Activated naive CD8-positive, alpha-beta T cell treated with anti-CD3 and anti-CD28 coated beads, Interleukin-2, amount 10 ng/mL, durations not matched to agents 7 days and 5 days (primary cell): ENCODE measurements at regions not wholly inside any gene's neighbourhood (a gene's known extent, or its start where the extent isn't known, plus 50 kb on each side); places are given as distances from the start of the nearest gene placed in this dataset.

Experiments
- ATAC-seq: fragments of 150-1000 bp; cut with Tn5 transposase; one replicate; pipeline ENCODE4 v1.10.0; 2021; ENCODE audit warnings: low read depth, moderate library complexity
- POLR2A ChIA-PET: fragments of 350-600 bp; sonication (Branson Sonifier 250); formaldehyde crosslinking; loops from one replicate; lab custom pipeline; 2021; ENCODE audit warnings: antibody characterized with exemption; lab: Charles Lee
- DNase-seq: peaks from one replicate; pipeline ENCODE4 v3.0.0; 2021
- H3K27ac Mint-ChIP-seq: one replicate; pipeline ENCODE4 v1.8.0; 2022; ENCODE audit warnings: mild to moderate bottlenecking, mixed read lengths
- H3K27me3 Mint-ChIP-seq: one replicate; pipeline ENCODE4 v1.8.0; 2022; ENCODE audit warnings: mild to moderate bottlenecking, moderate library complexity, mixed read lengths
- H3K36me3 Mint-ChIP-seq: one replicate; pipeline ENCODE4 v1.8.0; 2021; ENCODE audit warnings: mild to moderate bottlenecking, mixed read lengths
- H3K4me1 Mint-ChIP-seq: one replicate; pipeline ENCODE4 v1.8.0; 2021; ENCODE audit warnings: mixed read lengths
- H3K4me3 Mint-ChIP-seq: one replicate; pipeline ENCODE4 v1.8.0; 2022; ENCODE audit warnings: mild to moderate bottlenecking, moderate library complexity, mixed read lengths
- H3K9me3 Mint-ChIP-seq: one replicate; pipeline ENCODE4 v1.8.0; 2021; ENCODE audit warnings: mixed read lengths

DNA sequence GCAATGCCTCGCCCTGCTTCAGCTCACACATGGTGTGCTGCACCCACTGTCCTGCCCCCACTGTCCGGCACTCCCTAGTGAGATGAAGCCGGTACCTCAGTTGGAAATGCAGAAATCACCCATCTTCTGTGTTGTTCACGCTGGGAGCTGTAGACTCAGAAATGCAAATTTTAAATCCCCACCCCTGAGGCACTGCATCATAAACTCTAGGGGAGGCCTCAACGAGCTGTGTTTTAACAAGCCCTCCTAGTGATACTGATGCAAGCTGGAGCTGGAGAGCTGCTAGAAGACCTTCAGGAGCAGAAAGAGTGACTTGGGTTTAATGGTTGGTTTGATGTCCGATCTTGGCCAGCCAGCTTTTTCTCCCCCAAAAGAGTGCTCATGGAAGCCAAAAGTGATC, 146.0 kb upstream of the MAST4 start:
- H3K9me3 Mint-ChIP-seq, result peaks cover 12% of the 10 kb centered on the region
- peaks cover 1% of the 10 kb centered on the region for H3K4me1 Mint-ChIP-seq
- DNase-seq (no peak), ATAC-seq (no peak)
- peaks cover 2% of the 10 kb centered on the region for H3K27me3 Mint-ChIP-seq
- POLR2A ChIA-PET, result no interaction called here
- no peaks in the 10 kb centered on the region for H3K36me3 Mint-ChIP-seq
- no peak overlapping the region for H3K27ac Mint-ChIP-seq
- no peak overlapping the region for H3K4me3 Mint-ChIP-seq

DNA sequence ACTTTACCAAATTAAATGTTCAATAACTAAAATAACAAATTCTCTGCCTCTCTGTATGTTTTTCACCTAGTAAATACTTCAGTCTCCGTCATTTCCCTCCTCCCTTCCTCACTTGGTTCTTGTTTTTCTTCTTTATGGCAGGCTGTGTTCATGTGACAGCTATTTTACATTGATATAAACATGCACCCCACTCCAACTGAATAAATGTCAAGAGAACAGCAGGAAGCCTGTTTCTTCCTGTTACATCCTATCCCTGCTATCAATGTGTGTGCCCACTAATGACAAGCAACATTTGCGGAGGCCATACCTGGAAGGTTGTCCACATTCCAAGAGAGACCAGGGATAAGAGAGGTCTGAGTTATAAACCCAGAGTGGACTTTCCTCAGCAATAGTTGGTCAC, 145.2 kb upstream of the MAST4 start:
- no peak for DNase-seq
- POLR2A ChIA-PET, result no interaction called here
- Mint-ChIP-seq H3K27me3 (peaks cover 2% of the 10 kb centered on the region), H3K4me1 (peaks cover 2% of the 10 kb centered on the region), H3K4me3 (no peak overlapping the region), H3K36me3 (no peaks in the 10 kb centered on the region), H3K9me3 (peaks cover 13% of the 10 kb centered on the region), H3K27ac (no peak overlapping the region)
- ATAC-seq, result no peak

DNA sequence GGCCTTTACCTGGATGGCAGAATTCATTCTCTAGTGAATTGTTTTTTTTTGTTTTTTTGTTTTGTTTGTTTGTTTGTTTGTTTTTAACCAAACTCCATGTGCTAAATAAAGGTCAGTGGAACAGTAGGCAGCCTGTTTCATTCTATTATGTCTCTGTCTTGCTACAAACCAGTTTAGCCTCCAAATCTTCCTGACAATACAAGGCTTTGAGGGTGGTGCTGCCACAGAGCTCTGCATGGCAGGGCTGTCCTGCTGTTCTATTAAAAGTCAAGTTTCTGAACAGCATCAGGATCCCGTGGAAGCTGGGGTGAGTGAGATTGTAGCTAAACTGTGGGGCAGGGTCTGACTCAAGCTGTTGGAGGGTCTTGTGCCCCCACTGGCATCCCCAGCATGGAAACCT, 144.1 kb upstream of the MAST4 start:
- no peak overlapping the region for H3K27ac Mint-ChIP-seq
- peaks cover 2% of the 10 kb centered on the region for H3K27me3 Mint-ChIP-seq
- peaks cover 2% of the 10 kb centered on the region for H3K4me1 Mint-ChIP-seq
- ATAC-seq (no peak), DNase-seq (no peak)
- H3K4me3 Mint-ChIP-seq, result no peak overlapping the region
- H3K36me3 Mint-ChIP-seq, result no peaks in the 10 kb centered on the region
- H3K9me3 Mint-ChIP-seq, result peaks cover 13% of the 10 kb centered on the region
- POLR2A ChIA-PET, result no interaction called here

DNA sequence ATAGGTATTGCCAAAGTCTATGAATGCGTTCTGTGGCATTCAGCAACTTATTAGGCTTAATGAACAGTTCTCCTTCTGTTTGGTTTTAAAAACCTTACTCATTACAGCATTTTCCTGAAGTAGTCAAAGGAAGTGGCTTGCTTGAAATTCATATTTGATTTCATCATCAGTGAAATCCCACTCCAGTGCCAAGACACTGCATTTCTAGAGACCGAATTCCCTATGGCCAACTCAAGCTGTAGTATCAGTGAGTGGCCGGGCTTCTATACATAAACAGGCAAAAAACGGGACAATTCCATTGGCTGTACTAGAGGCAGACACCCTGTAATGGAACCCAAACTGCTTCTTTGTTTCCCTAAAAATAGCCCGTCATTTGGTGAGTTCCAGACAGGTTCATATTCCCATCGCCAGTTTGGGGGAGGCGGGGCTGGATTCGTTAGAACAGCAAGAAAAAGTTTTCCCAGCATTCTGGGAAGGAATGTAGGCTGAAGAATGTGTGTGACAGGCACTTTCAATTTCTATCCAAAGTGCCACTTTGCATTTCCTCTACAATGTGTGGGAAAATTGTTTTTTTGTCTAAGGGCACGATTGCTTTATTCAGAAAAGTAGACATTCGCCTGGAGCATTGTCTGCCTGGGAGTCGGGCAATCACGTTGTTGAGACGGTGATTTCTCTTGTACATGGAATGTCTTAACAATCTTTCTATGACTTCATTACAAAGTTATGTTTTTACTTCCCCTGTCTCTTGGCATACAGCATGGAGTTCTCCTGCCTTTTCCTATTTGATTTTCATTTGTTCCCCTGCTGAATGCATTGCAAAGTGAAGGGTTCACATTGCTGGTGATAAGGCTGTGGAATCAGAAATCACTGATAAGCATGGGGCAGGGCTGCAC, 141.8 kb upstream of the MAST4 start:
- H3K9me3 Mint-ChIP-seq, result peaks cover 7% of the 10 kb centered on the region
- ATAC-seq, result no peak
- no peaks in the 10 kb centered on the region for H3K27me3 Mint-ChIP-seq
- no peak for DNase-seq
- H3K27ac Mint-ChIP-seq, result no peak overlapping the region
- H3K4me3 Mint-ChIP-seq, result no peak overlapping the region
- no peaks in the 10 kb centered on the region for H3K36me3 Mint-ChIP-seq
- POLR2A ChIA-PET, result no interaction called here
- peaks cover 2% of the 10 kb centered on the region for H3K4me1 Mint-ChIP-seq

DNA sequence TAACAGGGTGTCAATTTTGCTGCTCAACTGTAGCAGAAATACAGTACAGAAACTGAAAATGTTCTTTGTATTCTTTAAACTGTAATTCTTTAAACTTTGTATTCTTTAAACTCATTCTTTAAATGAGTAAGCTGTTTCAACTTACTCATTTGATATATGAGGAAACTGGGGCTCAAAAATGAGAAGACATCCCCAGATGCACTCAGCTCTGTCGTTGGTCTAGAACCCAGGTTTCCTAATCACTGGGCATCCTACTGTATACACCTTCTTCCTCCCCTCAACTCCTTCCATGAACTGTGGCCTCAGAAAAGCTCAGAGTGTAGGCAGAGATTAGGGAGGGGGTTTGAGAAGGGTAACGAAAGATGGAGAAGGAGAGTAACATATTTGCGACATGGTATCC, 136.5 kb upstream of the MAST4 start:
- no peak for ATAC-seq
- H3K4me3 Mint-ChIP-seq, result no peak overlapping the region
- peaks cover 2% of the 10 kb centered on the region for H3K9me3 Mint-ChIP-seq
- peaks cover 8% of the 10 kb centered on the region for H3K27me3 Mint-ChIP-seq
- no peak overlapping the region for H3K27ac Mint-ChIP-seq
- peaks cover 2% of the 10 kb centered on the region for H3K4me1 Mint-ChIP-seq
- POLR2A ChIA-PET, result no interaction called here
- no peaks in the 10 kb centered on the region for H3K36me3 Mint-ChIP-seq
- no peak for DNase-seq

DNA sequence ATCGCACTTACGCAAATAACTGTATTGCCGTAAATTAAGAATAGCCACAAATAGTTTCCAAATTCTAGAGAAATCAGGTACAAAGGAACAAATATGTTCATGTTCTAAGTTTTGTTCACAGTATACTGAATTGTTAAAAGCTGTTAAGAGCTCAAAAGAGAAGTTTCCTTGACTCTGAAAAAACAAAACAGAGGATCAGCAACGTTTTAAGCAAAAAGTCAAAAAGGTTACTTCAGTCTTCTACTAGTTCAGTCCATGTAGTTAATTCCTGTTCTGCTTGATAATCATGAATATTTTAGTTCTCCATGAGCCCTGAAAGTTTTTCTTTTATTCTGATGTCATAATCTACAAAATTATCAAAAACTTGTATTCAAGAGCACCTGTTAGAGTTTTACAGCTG, 128.6 kb upstream of the MAST4 start:
- Mint-ChIP-seq H3K9me3 (peaks cover 10% of the 10 kb centered on the region), H3K4me1 (no peaks in the 10 kb centered on the region), H3K27ac (no peak overlapping the region), H3K36me3 (no peaks in the 10 kb centered on the region), H3K4me3 (no peak overlapping the region), H3K27me3 (peaks cover 3% of the 10 kb centered on the region)
- ATAC-seq (no peak), DNase-seq (no peak)
- POLR2A ChIA-PET, result no interaction called here

DNA sequence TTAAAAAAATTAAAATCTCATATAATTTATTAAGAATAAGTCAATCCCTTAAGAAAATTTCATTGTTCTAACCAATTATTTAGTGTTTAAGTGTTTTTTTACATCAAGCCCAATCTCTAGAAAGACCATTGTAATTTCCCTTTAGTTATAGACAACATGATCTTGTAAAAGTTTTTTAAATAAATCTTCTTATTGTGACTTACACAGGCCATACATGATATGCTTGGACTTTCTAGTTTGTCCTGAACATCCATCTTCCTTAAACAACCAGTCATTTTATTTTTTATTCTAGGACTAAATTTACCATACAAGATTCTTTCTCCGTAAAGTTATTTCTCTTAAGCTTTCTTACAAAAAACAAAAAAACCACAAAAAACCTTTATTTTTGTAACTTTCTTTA, 126.5 kb upstream of the MAST4 start:
- H3K27ac Mint-ChIP-seq, result no peak overlapping the region
- H3K36me3 Mint-ChIP-seq, result no peaks in the 10 kb centered on the region
- H3K4me1 Mint-ChIP-seq, result no peaks in the 10 kb centered on the region
- H3K4me3 Mint-ChIP-seq, result no peak overlapping the region
- H3K9me3 Mint-ChIP-seq, result peaks cover 10% of the 10 kb centered on the region
- ATAC-seq, result no peak
- H3K27me3 Mint-ChIP-seq, result no peaks in the 10 kb centered on the region
- no peak for DNase-seq
- POLR2A ChIA-PET, result no interaction called here

DNA sequence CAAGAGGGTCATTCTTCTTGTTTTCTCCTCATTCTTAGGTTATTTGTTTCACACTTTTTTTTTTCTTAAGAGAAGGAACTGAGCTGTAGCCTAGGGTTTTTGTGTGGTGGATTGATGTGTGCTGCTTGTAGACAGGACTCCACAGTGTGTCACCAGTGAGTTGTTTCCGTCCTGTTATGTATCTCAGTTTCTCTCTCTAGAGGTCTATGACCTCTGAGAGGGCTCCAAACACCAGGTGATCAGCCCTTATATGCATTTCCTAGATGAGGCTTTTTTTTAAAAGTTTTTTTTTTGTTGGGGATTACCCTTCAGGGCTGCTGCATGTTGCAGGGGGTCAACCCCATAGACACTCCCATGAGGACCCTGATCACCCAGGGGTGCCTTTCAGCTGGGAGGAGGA, 124.2 kb upstream of the MAST4 start:
- no peak for ATAC-seq
- peaks cover 2% of the 10 kb centered on the region for H3K27me3 Mint-ChIP-seq

DNA sequence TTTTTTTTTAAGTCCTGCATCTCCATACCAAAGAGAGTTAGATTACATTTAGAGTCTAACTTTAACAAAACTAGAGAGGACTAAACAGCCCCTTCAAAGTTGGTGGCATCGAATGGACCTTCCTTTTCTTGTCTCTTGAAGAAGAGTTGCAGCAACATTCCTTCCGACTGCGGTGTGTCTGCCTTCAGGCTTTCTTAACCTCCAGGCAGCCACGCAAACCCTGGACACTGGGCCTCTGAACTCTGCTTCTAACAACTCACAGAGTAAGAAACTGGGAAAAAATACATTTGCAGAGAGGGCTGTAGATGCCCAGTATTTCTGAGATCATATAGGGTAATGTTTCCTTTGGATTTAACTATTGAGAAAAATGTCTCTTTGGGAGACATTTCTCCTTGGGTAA, 120.5 kb upstream of the MAST4 start:
- peaks cover under 1% of the 10 kb centered on the region for H3K9me3 Mint-ChIP-seq
- POLR2A ChIA-PET, result no interaction called here
- H3K4me1 Mint-ChIP-seq, result no peaks in the 10 kb centered on the region
- no peak overlapping the region for H3K27ac Mint-ChIP-seq
- peaks cover 2% of the 10 kb centered on the region for H3K27me3 Mint-ChIP-seq
- no peak for ATAC-seq
- no peak overlapping the region for H3K4me3 Mint-ChIP-seq
- H3K36me3 Mint-ChIP-seq, result no peaks in the 10 kb centered on the region
- DNase-seq, result no peak

More for the DNA sequence above, 124.2 kb upstream of the MAST4 start:
- H3K36me3 Mint-ChIP-seq, result no peaks in the 10 kb centered on the region
- no peaks in the 10 kb centered on the region for H3K4me1 Mint-ChIP-seq
- H3K4me3 Mint-ChIP-seq, result no peak overlapping the region
- no peak for DNase-seq
- peaks cover 5% of the 10 kb centered on the region for H3K9me3 Mint-ChIP-seq
- POLR2A ChIA-PET, result no interaction called here
- H3K27ac Mint-ChIP-seq, result no peak overlapping the region

DNA sequence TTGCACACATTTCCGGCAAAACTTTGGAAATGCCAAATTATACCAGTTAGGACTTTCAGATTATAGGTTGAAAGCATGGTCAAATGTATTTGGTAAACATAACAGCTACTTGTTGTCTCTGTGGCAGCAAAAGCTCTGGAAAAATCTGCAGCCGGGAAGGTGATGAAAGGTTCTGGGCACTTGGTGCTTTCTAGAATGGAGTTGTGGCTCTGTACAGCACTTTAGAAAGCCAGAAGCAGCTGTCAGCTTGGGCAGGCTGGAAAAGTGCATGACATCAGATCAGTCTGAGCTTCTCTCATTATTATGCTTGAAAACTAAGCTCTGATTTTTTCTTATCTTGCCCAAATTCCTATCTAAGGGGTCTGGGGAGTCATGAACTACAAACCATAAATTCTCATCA, 118.6 kb upstream of the MAST4 start:
- H3K9me3 Mint-ChIP-seq, result peaks cover 5% of the 10 kb centered on the region
- H3K4me3 Mint-ChIP-seq, result no peak overlapping the region
- H3K4me1 Mint-ChIP-seq, result no peaks in the 10 kb centered on the region
- ATAC-seq, result no peak
- POLR2A ChIA-PET, result no interaction called here
- no peak overlapping the region for H3K27ac Mint-ChIP-seq
- no peaks in the 10 kb centered on the region for H3K36me3 Mint-ChIP-seq
- H3K27me3 Mint-ChIP-seq, result peaks cover 2% of the 10 kb centered on the region
- DNase-seq, result no peak

DNA sequence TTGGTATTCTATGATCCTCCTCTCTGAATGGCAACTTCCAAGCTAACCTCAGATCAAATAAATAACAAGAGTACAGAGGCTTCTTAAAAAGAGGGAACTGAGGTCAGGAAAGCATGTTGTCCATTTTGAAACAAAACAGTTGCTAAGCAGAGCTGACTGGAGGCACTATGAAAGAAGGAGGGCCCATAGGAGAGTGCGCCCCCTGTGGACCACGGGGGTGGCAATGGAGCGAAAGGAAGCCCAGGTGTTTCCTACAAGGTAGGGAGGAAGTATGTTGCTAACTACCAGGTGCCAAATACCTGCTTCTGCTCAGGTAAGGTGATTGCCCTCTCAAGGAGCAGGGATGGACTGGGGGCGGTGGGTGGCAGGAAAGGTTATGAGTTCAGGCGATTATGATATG, 101.8 kb upstream of the MAST4 start:
- H3K9me3 Mint-ChIP-seq, result no peaks in the 10 kb centered on the region
- POLR2A ChIA-PET, result no interaction called here

DNA sequence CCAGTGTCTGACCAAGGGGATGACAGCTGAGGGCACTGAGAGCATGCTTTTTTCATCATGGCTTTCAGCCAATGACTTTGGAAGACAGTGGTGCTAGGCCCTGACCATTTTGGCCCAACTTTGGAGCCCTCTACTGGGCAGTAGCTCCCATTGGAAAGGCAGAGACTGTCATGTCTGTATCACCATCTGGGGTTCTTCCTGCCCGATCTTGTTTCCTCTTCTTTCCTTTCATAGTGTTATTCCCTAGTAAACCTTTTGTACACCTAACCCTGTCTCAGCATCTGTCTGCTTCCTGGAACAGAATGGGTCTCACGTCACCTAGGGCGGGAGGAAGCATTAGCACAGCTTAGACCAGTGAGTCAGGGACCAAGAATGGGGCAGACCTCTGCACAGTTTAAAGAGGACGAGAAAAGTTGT, 97.4 kb upstream of the MAST4 start:
- POLR2A ChIA-PET, result no interaction called here
- Mint-ChIP-seq H3K27me3 (peaks cover 6% of the 10 kb centered on the region), H3K4me3 (no peak overlapping the region), H3K9me3 (no peaks in the 10 kb centered on the region), H3K36me3 (no peaks in the 10 kb centered on the region), H3K4me1 (no peaks in the 10 kb centered on the region), H3K27ac (no peak overlapping the region)
- DNase-seq, result no peak
- ATAC-seq, result no peak

More for the DNA sequence above, 101.8 kb upstream of the MAST4 start:
- no peaks in the 10 kb centered on the region for H3K4me1 Mint-ChIP-seq
- H3K36me3 Mint-ChIP-seq, result no peaks in the 10 kb centered on the region
- ATAC-seq, result no peak
- H3K4me3 Mint-ChIP-seq, result no peak overlapping the region
- DNase-seq, result no peak
- H3K27me3 Mint-ChIP-seq, result peaks cover 4% of the 10 kb centered on the region
- no peak overlapping the region for H3K27ac Mint-ChIP-seq

DNA sequence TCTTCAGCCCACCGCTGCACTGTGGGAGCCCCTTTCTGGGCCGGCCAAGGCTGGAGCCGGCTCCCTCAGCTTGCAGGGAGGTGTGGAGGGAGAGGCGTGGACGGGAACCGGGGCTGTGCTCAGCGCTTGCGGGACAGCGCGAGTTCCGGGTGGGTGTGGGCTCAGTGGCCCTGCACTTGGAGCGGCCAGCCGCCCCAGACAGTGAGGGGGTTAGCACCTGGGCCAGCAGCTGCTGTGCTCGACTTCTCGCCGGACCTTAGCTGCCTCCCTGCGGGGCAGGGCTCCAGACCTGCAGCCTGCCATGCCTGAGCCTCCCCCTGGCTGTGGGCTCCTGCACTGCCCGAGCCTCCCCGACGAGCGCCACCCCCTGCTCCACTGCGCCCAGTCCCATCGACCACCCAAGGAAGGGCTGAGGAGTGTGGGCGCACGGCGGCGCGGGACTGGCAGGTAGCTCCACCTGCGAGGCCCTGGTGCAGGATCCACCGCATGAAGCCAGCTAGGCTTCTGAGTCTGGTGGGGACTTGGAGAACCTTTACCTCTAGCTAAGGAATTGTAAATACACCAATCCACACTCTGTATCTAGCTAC, 92.9 kb upstream of the MAST4 start:
- H3K4me1 Mint-ChIP-seq, result no peaks in the 10 kb centered on the region
- H3K27ac Mint-ChIP-seq, result no peak overlapping the region
- DNase-seq (no peak), ATAC-seq (no peak)
- no peak overlapping the region for H3K4me3 Mint-ChIP-seq
- POLR2A ChIA-PET, result no interaction called here
- no peaks in the 10 kb centered on the region for H3K9me3 Mint-ChIP-seq
- no peaks in the 10 kb centered on the region for H3K36me3 Mint-ChIP-seq
- peaks cover 6% of the 10 kb centered on the region for H3K27me3 Mint-ChIP-seq

DNA sequence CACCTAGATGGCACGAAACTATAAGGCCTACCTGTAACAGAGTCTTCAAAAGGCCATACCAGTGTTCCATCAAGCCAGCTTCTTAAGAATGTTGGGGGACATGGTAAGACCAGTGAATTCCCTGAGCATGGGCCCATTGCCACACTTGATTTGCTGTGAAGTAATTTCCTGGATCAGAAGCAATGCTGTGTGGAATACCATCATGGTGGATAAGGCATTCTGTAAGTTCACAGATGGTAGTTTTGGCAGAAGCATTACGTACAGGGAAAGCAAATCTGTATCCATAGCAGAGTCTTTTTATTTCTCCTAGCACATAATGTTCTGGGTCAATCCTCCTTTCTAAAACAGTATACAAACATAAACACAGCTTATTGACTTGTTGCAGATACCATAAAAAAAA, 89.1 kb upstream of the MAST4 start:
- POLR2A ChIA-PET, result no interaction called here
- Mint-ChIP-seq H3K27me3 (peaks cover 3% of the 10 kb centered on the region), H3K27ac (no peak overlapping the region), H3K4me3 (no peak overlapping the region), H3K4me1 (no peaks in the 10 kb centered on the region), H3K9me3 (no peaks in the 10 kb centered on the region), H3K36me3 (no peaks in the 10 kb centered on the region)
- ATAC-seq, result no peak
- DNase-seq, result no peak
